ENCODE measurements at regions not wholly inside any gene's neighbourhood (a gene's known extent, or its start where the extent isn't known, plus 50 kb on each side); places are given as distances from the start of the nearest gene placed in this dataset.

DNA sequence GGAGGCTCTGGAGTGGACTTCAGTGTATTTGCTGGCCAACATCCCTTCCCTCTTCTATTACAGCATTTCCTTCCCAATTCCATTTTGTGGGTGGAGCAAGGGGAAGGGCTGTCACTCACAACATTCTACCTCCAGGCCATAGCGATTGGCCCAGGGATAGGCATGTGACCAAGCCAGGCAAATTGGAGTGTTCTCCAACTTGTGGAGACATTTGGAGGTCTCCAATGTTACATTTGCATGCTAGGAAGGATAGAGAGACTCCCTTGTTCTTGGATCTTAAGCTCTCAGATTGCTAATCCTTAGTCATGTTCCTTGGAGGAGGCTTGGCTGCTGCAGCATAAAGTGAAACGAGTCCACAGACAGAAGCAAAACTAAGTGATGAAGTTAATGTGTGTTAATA is 95.6 kb upstream of the KIF5B start (continued):
- TF ChIP-seq PBX2 (CRISPR knock-in tag; IDR thresholded peaks at IDR 0.05; ENCODE audit: low read depth): peak; percentile 60
- 0 out of 2 replicates have a peak, but pooled peaks have one; percentile 11 for TF ChIP-seq PBX2 (tag; conservative IDR thresholded peaks at IDR 0.05; ENCODE audit: low read depth)
- TF ChIP-seq, protein P1, sequence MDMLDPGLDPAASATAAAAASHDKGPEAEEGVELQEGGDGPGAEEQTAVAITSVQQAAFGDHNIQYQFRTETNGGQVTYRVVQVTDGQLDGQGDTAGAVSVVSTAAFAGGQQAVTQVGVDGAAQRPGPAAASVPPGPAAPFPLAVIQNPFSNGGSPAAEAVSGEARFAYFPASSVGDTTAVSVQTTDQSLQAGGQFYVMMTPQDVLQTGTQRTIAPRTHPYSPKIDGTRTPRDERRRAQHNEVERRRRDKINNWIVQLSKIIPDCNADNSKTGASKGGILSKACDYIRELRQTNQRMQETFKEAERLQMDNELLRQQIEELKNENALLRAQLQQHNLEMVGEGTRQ (CRISPR knock-in tag; IDR thresholded peaks at IDR 0.05): peak; percentile 78
- TF ChIP-seq, protein P2, sequence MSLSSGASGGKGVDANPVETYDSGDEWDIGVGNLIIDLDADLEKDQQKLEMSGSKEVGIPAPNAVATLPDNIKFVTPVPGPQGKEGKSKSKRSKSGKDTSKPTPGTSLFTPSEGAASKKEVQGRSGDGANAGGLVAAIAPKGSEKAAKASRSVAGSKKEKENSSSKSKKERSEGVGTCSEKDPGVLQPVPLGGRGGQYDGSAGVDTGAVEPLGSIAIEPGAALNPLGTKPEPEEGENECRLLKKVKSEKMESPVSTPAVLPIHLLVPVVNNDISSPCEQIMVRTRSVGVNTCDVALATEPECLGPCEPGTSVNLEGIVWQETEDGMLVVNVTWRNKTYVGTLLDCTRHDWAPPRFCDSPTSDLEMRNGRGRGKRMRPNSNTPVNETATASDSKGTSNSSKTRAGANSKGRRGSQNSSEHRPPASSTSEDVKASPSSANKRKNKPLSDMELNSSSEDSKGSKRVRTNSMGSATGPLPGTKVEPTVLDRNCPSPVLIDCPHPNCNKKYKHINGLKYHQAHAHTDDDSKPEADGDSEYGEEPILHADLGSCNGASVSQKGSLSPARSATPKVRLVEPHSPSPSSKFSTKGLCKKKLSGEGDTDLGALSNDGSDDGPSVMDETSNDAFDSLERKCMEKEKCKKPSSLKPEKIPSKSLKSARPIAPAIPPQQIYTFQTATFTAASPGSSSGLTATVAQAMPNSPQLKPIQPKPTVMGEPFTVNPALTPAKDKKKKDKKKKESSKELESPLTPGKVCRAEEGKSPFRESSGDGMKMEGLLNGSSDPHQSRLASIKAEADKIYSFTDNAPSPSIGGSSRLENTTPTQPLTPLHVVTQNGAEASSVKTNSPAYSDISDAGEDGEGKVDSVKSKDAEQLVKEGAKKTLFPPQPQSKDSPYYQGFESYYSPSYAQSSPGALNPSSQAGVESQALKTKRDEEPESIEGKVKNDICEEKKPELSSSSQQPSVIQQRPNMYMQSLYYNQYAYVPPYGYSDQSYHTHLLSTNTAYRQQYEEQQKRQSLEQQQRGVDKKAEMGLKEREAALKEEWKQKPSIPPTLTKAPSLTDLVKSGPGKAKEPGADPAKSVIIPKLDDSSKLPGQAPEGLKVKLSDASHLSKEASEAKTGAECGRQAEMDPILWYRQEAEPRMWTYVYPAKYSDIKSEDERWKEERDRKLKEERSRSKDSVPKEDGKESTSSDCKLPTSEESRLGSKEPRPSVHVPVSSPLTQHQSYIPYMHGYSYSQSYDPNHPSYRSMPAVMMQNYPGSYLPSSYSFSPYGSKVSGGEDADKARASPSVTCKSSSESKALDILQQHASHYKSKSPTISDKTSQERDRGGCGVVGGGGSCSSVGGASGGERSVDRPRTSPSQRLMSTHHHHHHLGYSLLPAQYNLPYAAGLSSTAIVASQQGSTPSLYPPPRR (CRISPR knock-in tag; IDR thresholded peaks at IDR 0.05; ENCODE audit: borderline replicate concordance): no peak
- TF ChIP-seq NFYB (IDR thresholded peaks at IDR 0.05; ENCODE audit: extremely low read depth, insufficient read length): peak; percentile 50
- no peak for TF ChIP-seq NR0B1 (IDR thresholded peaks at IDR 0.05; ENCODE audit: partially characterized antibody)
- TF ChIP-seq, protein P3, sequence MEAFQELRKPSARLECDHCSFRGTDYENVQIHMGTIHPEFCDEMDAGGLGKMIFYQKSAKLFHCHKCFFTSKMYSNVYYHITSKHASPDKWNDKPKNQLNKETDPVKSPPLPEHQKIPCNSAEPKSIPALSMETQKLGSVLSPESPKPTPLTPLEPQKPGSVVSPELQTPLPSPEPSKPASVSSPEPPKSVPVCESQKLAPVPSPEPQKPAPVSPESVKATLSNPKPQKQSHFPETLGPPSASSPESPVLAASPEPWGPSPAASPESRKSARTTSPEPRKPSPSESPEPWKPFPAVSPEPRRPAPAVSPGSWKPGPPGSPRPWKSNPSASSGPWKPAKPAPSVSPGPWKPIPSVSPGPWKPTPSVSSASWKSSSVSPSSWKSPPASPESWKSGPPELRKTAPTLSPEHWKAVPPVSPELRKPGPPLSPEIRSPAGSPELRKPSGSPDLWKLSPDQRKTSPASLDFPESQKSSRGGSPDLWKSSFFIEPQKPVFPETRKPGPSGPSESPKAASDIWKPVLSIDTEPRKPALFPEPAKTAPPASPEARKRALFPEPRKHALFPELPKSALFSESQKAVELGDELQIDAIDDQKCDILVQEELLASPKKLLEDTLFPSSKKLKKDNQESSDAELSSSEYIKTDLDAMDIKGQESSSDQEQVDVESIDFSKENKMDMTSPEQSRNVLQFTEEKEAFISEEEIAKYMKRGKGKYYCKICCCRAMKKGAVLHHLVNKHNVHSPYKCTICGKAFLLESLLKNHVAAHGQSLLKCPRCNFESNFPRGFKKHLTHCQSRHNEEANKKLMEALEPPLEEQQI (IDR thresholded peaks at IDR 0.05): no peak
- no peak for TF ChIP-seq SAFB (IDR thresholded peaks at IDR 0.05; ENCODE audit: borderline replicate concordance, low read depth, low read length)

Data from K562 (cell line).